H1 (cell line): ENCODE measurements at regions not wholly inside any gene's neighbourhood (a gene's known extent, or its start where the extent isn't known, plus 50 kb on each side); places are given as distances from the start of the nearest gene placed in this dataset.

Source experiments
- SAP30 ChIP-seq: fragments of 300-600 bp; sonication (generic); IDR thresholded peaks from 2 replicates; pipeline ENCODE4 v1.7.1; 2012; ENCODE audit warnings: low read length, moderate library complexity, mild to moderate bottlenecking, inconsistent platforms; ENCODE audit not compliant: insufficient read depth, insufficient replicate concordance
- TF ChIP-seq, protein P1 (sequence below): IDR thresholded peaks from 2 replicates; pipeline ENCODE4 v1.6.1; 2012; ENCODE audit warnings: inconsistent platforms

DNA sequence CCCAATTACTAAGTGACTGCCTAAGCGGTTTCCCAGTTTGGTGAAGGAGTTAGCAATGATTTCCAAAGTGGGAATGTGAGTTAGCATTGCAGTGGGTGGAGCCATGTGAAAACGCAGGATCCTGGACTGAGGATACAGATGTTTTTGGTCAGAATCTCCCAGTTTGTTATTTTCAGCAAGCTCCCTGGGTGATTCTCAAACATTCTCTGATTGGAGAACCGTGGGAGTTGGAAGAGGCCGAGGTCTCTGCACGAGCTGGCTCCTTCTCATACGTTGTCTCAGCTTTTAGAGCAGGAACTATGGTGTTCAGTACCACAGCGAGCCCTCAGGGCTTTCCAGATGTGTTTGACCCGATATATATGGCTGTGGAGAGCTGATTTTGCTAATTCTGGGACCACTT is 396.5 kb upstream of the NPVF start (continued):
- TF ChIP-seq, protein P1, sequence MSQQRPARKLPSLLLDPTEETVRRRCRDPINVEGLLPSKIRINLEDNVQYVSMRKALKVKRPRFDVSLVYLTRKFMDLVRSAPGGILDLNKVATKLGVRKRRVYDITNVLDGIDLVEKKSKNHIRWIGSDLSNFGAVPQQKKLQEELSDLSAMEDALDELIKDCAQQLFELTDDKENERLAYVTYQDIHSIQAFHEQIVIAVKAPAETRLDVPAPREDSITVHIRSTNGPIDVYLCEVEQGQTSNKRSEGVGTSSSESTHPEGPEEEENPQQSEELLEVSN: no peak
- no peak for TF ChIP-seq SAP30
